NCI-H2171 treated with DMSO at 0.1 percent for 48 hours (cell line): ENCODE measurements at regions not wholly inside any gene's neighbourhood (a gene's known extent, or its start where the extent isn't known, plus 50 kb on each side); places are given as distances from the start of the nearest gene placed in this dataset.
A peak's percentile ranks its signal among the peaks of the same experiment; 100 is the strongest.
"Not testable (repeated sequence)": the region's sequence is repeated elsewhere in the genome, so short reads cannot be mapped to it uniquely, and the experiment has no call there.

Source experiments
- DNase-seq: peaks from one replicate; lab custom pipeline; 2025; lab: John Stamatoyannopoulos, UW

GRCh38 chr9:78122631-78123030, 91.0 kb upstream of the GNAQ start:
- no peak for DNase-seq

- DNase-seq: peak; percentile 41
Observed at GRCh38 chr9:78121488-78121887, 89.9 kb upstream of the GNAQ start.

- DNase-seq: no peak
Observed at GRCh38 chr9:78118742-78119473, 87.3 kb upstream of the GNAQ start.

DNA sequence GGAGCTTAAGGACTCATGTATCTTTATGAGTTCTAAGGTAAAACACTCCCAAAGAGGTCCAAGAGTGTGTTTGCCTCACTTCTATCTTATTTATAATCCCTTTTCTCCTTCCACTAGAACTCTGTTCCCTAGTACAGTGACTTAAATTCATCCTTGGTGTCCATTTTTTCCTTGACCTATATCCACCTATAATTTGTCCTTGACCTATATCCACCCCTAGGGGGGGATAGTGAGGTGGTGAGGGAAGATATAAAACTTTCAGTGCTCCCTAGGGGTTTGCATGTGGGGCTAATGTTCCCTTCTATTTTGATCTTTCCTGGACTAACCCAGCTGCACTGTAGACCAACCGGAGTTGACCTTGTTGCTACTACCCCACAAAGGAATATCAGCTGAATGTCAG, 83.5 kb upstream of the GNAQ start:
- DNase-seq: peak; percentile 23

- DNase-seq: no peak
Observed at GRCh38 chr9:78114581-78114980, 83.0 kb upstream of the GNAQ start.

- DNase-seq: no peak
Observed at GRCh38 chr9:78112406-78112805, 80.8 kb upstream of the GNAQ start.

GRCh38 chr9:78112004-78112403, 80.4 kb upstream of the GNAQ start:
- no peak for DNase-seq

- DNase-seq: no peak
Observed at GRCh38 chr9:78109075-78109474, 77.5 kb upstream of the GNAQ start.

GRCh38 chr9:78106586-78106985, 75.0 kb upstream of the GNAQ start:
- DNase-seq: not testable (repeated sequence)

- DNase-seq: peak; percentile 22
Observed at GRCh38 chr9:78103971-78104433, 72.4 kb upstream of the GNAQ start.

- DNase-seq: peak; percentile 58
Observed at GRCh38 chr9:78101247-78101646, 69.6 kb upstream of the GNAQ start.

DNA sequence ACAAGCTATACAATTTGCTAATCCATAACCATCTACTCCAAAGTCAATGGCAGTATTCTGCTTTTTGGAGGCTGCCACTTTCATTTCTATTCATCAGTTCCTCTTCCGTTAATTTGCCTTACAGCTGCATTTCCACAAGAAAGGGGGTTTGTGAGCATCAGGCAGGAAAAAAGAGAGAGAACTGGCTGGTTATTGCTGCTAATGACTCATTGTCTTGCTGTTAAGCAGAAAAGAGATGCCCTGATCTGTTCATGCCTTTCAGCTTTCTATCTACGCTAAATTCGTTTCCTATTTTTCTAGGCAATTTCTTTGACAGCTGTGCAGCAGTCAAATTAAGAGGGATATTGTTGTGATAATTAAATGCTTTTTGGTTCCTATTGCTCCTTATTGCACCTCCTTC, 65.9 kb upstream of the GNAQ start:
- DNase-seq: no peak

GRCh38 chr9:78091731-78092130, 60.1 kb upstream of the GNAQ start:
- no peak for DNase-seq

GRCh38 chr9:78089111-78089510, 57.5 kb upstream of the GNAQ start:
- no peak for DNase-seq

- not testable (repeated sequence) for DNase-seq
Observed at GRCh38 chr9:78088190-78088589, 56.6 kb upstream of the GNAQ start.
